Cardiac muscle cell (in vitro differentiated cells and primary cell): ENCODE measurements at regions not wholly inside any gene's neighbourhood (a gene's known extent, or its start where the extent isn't known, plus 50 kb on each side); places are given as distances from the start of the nearest gene placed in this dataset.

Source experiments
- DNase-seq, 2 donors: peaks; one replicate each; pipeline versions ENCODE4 v3.0.0 to v3.0.0-alpha.2; 2010 to 2017; ENCODE audit warnings: low read depth in 1 of 2, low spot score in 1 of 2
- H3K27ac ChIP-seq: fragments of 200-600 bp; sonication (generic); 2 replicates; pipeline ENCODE4 v1.5.1; 2016
- H3K27me3 ChIP-seq: fragments of 200-600 bp; sonication (generic); 2 replicates; pipeline ENCODE4 v1.6.0; 2016; ENCODE audit warnings: control low read depth
- H3K36me3 ChIP-seq: fragments of 200-600 bp; sonication (generic); 2 replicates; pipeline ENCODE4 v1.5.1; 2016; ENCODE audit warnings: control low read depth
- H3K4me1 ChIP-seq: fragments of 200-600 bp; sonication (generic); 2 replicates; pipeline ENCODE4 v1.8.1; 2017; ENCODE audit warnings: low read depth, mild to moderate bottlenecking, mixed run types
- H3K4me3 ChIP-seq: fragments of 200-600 bp; sonication (generic); 2 replicates; pipeline ENCODE4 v1.5.1; 2016; ENCODE audit warnings: mild to moderate bottlenecking
- H3K9me3 ChIP-seq: fragments of 200-600 bp; sonication (generic); 2 replicates; pipeline ENCODE4 v1.5.1; 2017; ENCODE audit warnings: low read depth, mild to moderate bottlenecking, control low read depth
- CTCF ChIP-seq: IDR thresholded peaks from 2 replicates; pipeline ENCODE4 v1.5.1; 2012; ENCODE audit warnings: low read depth, mild to moderate bottlenecking, low read length

GRCh38 chr1:80248886-80249285 is 1242.4 kb upstream of the ADGRL4 start:
- DNase-seq: peak in 1 of 2 donors; percentile 7
- Histone ChIP-seq H3K27ac (no peak overlapping the region), H3K4me3 (no peak overlapping the region), H3K27me3 (no peaks in the 10 kb centered on the region), H3K36me3 (no peaks in the 10 kb centered on the region), H3K9me3 (no peaks in the 10 kb centered on the region), H3K4me1 (no peaks in the 10 kb centered on the region)
- no peak for TF ChIP-seq CTCF

- Histone ChIP-seq H3K4me1 (no peaks in the 10 kb centered on the region), H3K27ac (no peak overlapping the region), H3K9me3 (no peaks in the 10 kb centered on the region), H3K36me3 (no peaks in the 10 kb centered on the region), H3K4me3 (no peak overlapping the region), H3K27me3 (no peaks in the 10 kb centered on the region)
- TF ChIP-seq CTCF: no peak
- no peak for DNase-seq
These were observed 1239.3 kb upstream of the ADGRL4 start for GRCh38 chr1:80245813-80246212.

- Histone ChIP-seq H3K27me3 (no peaks in the 10 kb centered on the region), H3K9me3 (no peaks in the 10 kb centered on the region), H3K4me3 (no peak overlapping the region), H3K4me1 (no peaks in the 10 kb centered on the region), H3K27ac (no peak overlapping the region), H3K36me3 (no peaks in the 10 kb centered on the region)
- DNase-seq: no peak
- no peak for TF ChIP-seq CTCF
These were observed 1237.8 kb upstream of the ADGRL4 start for GRCh38 chr1:80244372-80244771.

- H3K27me3 ChIP-seq: no peaks in the 10 kb centered on the region
- H3K36me3 ChIP-seq: no peaks in the 10 kb centered on the region
- no peaks in the 10 kb centered on the region for H3K4me1 ChIP-seq
- TF ChIP-seq CTCF: no peak
- DNase-seq: no peak
- H3K9me3 ChIP-seq: no peaks in the 10 kb centered on the region
- H3K27ac ChIP-seq: no peak overlapping the region
- no peak overlapping the region for H3K4me3 ChIP-seq
These were observed 1235.0 kb upstream of the ADGRL4 start for GRCh38 chr1:80241566-80241965.

GRCh38 chr1:80225510-80225909 is 1219.0 kb upstream of the ADGRL4 start:
- DNase-seq: no peak
- Histone ChIP-seq H3K27ac (no peak overlapping the region), H3K4me1 (no peaks in the 10 kb centered on the region), H3K4me3 (no peak overlapping the region), H3K9me3 (no peaks in the 10 kb centered on the region), H3K27me3 (no peaks in the 10 kb centered on the region), H3K36me3 (no peaks in the 10 kb centered on the region)
- TF ChIP-seq CTCF: no peak

GRCh38 chr1:80221319-80221718 is 1214.8 kb upstream of the ADGRL4 start:
- Histone ChIP-seq H3K9me3 (no peaks in the 10 kb centered on the region), H3K27me3 (no peaks in the 10 kb centered on the region), H3K4me3 (no peak overlapping the region), H3K4me1 (no peaks in the 10 kb centered on the region), H3K36me3 (no peaks in the 10 kb centered on the region), H3K27ac (no peak overlapping the region)
- DNase-seq: no peak
- TF ChIP-seq CTCF: no peak
